Stimulated activated CD4-positive, alpha-beta T cell treated with anti-CD3 and anti-CD28 coated beads, Interleukin-2, amount 100 ng/mL, for 48 hours (primary cell): ENCODE measurements at regions not wholly inside any gene's neighbourhood (a gene's known extent, or its start where the extent isn't known, plus 50 kb on each side); places are given as distances from the start of the nearest gene placed in this dataset.
"Not testable (repeated sequence)": the region's sequence is repeated elsewhere in the genome, so short reads cannot be mapped to it uniquely, and the experiment has no call there.

Experiments used
- DNase-seq, 2 donors: peaks; one replicate each; pipeline ENCODE4 v3.0.0-alpha.2; 2020

DNA sequence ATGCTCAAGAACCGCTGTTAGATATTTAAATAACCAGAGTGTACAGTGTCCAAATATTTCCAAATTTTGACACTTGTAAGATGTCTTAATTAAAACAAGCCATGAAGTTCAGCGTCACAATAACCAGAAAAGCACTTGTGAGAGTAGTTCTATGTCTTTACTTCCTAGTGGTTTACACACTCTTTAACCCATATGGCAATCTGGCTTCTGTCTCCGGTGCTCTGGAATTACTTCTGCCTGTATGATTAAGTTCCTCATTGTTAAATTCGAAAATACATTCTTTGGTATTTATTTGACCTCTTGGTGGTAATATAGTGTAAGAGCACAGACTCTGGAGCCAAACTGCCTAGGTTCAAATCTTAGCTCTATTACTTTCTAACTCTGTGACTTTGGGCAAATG lies 89.9 kb upstream of the NOTCH2NLA start:
- not testable (repeated sequence) for DNase-seq

DNA sequence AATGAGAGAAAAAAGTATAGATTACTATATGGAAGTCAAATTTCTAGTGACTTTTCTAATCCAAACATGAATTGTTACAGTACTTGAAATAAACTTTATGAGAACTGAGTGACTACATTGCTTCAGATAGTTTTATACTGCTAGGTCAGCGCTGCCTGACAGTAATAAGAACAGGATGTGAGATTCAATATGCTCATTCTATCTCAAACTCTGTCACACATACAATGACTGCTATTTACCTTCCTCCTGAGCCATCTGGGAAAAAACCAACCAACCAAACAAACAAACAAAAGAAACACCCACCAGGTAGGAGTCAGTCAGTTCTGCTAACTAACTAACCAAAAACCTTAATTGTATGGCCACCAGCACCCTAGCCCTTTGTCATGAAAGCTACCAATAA lies 89.0 kb upstream of the NOTCH2NLA start:
- not testable (repeated sequence) for DNase-seq

DNA sequence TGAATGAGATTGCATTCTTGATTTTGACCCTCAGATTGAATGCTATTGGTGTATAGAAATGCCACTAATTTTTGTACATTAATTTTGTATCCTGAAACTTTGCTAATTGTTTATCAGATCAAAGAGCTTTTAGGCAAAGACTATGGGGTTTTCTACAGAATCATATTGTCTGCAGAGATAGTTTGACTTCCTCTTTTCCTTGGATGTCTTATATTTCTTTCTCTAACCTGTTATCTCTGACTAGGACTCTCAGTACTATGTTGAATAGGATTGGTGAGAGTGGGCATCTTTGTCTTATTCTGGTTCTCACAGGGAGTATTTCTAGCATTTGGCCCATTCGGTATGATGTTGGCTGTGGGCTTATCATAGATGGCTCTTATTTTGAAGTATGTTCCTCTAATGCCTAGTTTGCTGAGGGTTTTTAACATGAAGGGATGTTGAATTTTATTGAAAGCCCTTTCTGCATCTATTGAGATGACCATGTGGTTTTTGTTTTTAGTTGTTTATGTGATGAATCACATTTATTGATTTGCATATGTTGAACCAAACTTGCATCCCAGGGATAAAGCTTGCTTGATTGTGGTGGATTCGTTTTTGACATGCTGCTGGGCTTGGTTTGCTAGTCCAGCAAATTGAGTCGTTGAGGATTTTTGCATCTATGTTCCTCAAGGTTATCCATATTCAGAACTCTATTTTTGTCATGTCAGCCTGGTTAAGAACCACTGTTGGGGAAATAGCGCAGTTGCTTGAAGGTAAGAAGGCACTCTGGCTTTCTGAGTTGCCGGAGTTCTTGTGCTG lies 85.8 kb upstream of the NOTCH2NLA start:
- not testable (repeated sequence) for DNase-seq

DNA sequence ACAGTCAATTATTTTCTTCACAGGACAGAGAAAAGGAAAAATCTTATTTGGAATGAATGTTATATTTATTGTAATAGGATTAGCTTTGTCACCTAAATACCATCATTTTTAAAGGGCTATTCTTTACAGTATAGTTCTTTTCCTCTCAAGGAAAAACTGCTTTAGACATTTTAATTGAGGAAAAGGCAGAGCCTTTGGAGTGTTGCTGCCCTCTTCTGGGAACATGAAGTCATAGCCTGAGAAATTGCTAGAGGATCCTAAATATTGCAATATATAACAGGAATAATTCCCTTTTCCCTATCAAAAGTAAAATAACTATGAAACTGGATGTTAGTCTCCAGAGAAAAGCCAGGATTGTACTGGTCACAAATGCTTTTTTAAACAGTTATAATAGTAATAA lies 81.8 kb upstream of the NOTCH2NLA start:
- DNase-seq = not testable (repeated sequence)

DNA sequence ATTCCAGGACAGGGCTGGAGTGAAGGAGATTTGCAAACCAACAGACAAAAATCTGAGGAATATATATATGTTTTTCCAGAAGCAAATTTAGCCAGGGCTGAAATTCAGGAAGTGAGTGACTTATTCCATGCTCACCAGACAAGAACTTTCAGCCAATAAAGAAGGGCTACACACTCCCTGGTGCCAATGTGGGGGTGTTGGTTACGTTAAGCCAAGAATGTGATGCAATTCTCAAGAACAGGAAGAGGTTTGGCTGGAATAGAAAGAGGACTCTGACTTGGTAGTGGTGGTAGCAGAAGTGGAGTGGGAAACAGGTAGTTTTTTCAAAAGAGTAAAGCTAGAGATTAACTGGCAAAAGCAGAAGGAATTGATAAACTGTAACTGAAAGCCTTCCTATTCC lies 80.6 kb upstream of the NOTCH2NLA start:
- not testable (repeated sequence) for DNase-seq

DNA sequence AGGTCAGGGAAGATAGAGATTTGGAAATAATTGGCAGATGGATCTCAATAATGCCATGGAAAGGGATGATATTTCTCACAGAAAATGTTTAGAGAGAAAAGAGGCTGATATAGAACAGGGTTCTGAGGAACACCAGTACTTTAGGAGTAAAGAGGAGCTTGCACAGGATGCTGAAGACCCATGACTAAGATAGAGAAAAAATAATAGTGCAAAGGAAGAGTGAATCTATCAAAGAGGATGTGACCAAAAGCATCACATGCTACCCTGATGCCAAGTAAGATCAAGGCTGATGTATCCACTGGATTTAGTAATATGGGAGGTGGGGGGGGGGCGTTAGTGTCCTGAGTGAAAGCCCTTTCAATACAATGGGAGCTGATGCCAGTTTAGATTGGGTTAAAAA lies 80.1 kb upstream of the NOTCH2NLA start:
- DNase-seq = not testable (repeated sequence)

DNA sequence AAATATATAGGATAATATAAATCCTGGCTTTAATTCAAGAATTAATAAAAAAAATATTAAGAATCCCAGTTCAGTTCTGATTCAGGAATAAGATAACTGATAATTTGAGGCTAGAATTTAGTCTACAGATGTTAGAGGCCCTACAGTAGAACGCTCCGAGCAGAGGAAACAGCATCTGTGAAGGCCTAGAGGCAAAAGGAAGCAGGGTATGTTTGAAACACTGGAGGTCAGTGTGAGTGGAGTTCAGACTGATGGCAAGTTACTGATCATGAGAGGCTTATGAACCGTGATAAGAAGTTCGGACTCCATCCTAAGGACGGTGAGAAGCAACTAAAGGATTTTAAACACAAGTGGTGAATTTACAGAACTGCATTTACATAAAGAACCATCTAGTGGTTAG lies 79.3 kb upstream of the NOTCH2NLA start:
- DNase-seq = not testable (repeated sequence)

DNA sequence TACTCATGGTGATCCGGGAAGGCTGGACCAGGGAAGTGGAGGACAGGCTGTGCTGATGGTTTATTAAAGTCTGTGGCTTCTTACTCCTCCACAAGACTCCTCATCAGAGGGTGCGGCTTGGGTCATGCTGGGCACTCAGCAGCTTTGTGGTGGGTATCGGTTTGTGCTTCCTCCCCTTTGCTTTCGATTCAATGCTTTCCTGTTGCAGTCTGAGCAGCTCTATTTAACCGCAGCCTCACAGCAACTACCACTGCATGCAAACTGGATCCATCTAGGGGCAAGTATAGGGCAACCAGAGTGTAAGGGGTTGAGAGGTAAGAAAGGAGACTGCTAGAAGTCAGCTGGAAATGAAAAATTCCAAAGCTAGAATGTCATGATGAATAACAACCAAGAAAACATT lies 78.8 kb upstream of the NOTCH2NLA start:
- not testable (repeated sequence) for DNase-seq

DNA sequence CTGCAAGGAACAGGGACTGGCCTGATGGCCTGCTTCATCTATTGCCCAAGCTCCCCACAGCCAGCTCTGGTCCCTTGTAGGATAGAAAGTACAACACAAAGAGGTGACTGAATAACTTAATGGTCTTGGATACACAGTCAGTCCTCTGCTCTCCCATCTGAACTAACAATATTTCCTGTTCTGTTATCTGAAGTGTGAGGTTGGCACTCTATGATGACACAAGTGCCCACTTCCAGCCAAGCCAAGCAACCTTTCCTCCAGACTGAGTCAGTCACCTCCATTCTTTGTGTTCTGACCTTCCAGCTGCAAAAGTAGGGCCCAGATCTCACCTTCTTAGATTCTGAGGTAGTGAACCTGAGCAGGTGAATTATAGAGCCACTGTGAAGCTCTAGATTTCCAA lies 77.8 kb upstream of the NOTCH2NLA start:
- DNase-seq = not testable (repeated sequence)

DNA sequence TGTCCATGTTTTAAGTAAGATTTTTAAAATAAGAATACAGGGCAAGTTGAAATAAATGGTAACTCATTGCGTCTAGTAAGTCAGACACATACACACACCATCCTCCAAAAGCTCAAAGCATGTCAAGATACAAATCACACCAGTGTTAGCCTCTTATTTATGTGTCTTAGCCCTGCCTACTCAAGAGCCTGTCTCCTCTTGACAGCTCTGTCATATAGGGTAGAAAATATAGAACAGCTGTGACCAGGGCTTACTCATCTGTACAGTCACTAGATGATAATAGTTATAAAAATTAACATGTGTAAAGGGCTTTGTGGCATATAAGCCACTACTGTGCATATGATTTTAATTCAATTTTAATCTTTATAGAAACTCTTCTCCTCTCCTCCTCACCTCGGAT lies 76.6 kb upstream of the NOTCH2NLA start:
- DNase-seq = not testable (repeated sequence)

DNA sequence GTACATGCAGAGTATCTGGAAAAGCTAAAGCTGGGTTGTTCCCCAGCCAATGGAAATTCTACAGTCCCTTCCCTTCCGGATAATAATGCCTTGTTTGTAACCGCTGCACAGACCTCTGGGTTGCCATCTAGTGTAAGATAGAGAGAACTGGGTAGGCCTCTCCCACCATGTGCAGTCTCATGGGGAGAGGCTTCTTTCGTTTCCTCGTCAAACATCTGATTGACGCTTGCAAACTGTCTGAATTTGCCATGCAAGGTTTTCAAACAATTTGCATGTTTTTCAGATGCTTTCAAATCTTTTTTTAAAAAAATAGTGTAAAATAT lies 69.7 kb upstream of the NOTCH2NLA start:
- DNase-seq = not testable (repeated sequence)

DNA sequence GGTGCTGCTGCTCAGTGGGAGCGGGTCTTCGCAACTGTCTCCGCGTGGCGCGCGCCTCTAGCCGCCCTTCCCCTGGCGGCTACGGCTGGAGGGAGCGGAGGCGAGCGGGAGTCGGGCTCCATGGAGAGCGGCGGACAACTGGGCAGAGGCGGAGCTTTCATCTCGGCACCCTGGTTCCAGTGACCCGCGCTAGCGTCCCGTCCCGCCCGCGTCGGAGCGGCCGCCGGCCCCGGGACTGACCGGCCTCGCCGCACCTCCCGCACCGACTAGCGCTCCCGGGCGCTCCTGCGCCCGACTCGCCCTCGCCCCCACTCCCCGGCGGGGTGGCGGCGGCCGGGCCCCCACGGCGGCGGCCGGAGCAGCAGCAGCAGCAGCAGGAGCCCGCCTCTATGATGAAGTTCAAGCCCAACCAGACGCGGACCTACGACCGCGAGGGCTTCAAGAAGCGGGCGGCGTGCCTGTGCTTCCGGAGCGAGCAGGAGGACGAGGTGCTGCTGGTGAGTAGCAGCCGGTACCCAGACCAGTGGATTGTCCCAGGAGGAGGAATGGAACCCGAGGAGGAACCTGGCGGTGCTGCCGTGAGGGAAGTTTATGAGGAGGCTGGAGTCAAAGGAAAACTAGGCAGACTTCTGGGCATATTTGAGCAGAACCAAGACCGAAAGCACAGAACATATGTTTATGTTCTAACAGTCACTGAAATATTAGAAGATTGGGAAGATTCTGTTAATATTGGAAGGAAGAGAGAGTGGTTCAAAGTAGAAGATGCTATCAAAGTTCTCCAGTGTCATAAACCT lies 69.2 kb upstream of the NOTCH2NLA start:
- not testable (repeated sequence) for DNase-seq

DNA sequence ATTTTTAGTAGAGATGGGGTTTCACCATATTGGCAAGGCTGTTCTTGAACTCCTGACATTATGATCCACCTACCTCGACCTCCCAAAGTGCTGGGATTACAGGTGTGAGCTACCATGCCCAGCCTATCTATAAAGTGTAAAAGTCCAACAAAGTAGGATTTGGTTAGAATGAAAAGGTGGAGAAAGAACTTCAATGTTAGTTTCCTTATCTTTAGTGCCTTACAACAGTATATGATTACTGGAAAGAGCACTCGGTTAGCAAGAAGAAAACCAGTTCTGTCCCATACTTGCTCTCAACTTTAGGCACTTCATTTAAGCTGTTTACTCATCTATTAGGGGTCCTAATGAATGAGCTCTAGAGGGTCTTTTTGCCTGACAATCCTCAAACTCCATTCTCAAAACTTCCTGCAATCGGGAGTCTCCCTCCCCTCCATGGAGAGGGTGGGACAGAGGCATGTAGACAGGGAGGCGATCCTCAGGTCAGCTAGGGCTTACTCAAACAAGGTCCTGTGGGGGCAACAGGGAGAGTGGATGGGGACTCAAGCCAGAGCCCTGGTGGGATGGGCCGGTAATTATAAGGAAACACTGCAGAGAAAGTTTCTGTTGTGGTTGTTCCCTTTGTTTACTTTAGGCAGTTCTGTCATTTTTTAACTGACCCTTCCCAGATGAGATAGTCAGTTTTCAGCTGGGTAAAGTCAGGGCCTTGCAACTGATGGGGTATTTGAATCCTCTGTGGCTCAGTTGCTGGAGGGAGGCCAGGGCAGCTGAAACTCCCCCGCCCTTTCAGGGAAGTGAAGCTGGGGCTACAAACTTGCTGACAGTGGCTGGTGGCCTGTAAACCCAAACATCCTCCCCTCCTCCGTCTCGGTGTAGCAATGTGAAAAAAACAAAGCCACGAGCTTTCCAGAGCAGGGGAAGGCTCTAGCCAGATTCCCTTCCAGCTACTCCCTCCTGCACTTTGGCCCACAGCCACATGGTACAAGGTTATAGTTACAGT lies 64.4 kb upstream of the NOTCH2NLA start:
- not testable (repeated sequence) for DNase-seq

DNA sequence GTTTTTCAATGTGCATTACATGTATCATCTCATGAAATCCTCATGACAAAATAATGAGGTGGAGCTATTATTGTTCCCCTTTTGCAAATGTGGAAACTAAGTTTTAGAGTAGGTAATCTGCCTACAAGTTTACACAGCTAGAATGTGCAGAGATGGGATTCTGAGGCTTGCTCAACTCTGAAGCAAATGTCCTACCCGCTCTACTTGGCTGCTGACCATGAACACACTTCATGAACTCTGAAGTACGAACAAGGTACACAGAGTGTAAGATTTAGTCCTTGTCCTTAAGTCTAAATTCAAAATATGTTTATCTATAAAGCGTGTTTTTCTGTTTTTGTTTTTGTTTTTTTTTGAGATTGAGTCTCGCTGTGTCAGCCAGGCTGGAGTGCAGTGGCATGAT lies 63.6 kb upstream of the NOTCH2NLA start:
- not testable (repeated sequence) for DNase-seq

DNA sequence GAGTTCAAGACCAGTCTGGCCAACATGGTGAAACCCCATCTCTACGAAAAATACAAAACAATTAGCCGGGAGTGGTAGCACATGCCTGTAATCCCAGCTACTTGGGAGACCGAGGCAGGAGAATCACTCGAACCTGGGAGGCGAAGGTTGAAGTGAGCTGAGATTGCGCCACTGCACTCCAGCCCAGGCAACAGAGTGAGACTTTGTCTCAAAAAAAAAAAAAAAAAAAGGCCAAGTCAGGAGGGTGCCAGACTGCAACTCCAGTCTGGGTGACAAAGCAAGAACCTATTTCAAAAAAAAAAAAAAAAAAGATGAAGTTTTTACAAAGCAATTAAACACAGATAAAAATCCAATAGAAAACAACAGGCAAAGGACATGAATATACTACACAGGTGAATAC lies 59.1 kb upstream of the NOTCH2NLA start:
- not testable (repeated sequence) for DNase-seq

DNA sequence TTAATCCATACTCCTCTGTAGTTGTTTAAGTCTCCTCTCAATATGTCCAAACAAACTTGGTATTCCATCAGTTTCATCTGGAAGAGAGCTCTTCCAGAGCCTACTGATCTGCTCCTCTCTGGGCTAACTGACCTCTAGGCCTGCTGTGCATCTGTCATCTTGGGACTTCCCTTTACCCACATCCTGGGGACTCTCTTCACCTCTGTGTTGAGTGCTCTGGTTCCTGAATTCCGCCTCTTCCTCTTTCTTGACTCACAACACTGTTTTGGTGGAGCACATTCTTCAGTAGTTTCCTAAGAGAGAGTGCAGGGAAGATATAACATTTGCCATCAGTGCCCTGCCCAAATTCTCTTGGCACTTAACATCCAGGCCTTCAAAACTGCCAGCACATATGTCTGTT lies 55.9 kb upstream of the NOTCH2NLA start:
- DNase-seq = not testable (repeated sequence)

DNA sequence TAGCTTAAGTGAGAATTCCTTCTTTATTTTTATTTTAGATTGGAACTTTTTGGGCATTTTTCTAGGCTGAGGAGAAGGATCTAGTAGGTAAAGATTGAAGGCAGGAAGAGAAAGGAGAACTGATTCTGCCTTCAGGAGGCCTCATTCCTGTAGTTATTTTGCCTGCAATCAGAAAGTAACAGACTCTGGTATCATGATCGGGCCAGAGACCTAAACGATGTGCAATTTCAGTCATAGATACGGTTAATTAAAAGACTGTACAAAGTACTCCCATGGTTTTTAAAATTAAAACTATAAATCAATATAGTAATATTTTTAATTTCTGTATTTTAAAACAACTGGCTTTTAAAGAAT lies 54.7 kb upstream of the NOTCH2NLA start:
- not testable (repeated sequence) for DNase-seq

DNA sequence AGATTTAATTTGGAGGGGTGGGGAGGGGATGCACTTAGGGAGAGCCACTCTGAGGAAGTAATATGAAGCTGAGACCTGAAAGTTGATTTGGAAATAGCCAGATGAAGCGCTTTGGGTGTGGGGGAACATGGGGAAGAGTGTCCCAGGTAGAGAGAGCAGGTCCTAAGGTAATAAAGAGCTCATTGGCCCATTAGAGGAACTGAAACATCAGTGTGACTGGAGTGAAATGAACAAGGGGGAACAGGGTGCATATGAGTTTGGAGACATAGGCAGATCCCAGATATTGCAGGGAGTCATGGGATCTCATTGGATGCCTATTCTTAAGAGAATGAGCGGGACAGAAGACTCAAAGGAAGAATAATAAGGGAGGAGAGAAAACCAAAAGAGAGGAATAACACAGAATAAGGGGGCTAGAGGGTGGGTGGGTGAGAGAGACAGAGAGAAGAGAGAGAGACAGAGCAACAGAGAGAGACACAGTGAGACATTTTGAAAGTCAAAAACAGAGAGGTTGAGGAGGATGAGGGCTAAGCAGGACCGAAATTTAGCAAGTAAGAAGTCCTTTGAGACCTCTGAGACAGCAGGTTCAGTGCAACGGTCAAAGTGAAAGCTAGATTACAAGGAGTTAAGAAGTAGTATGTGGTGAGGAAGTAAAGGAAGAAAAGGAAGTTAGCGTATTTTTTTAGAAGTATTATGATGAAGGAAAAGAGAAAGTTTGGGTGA lies 54.1 kb upstream of the NOTCH2NLA start:
- not testable (repeated sequence) for DNase-seq

DNA sequence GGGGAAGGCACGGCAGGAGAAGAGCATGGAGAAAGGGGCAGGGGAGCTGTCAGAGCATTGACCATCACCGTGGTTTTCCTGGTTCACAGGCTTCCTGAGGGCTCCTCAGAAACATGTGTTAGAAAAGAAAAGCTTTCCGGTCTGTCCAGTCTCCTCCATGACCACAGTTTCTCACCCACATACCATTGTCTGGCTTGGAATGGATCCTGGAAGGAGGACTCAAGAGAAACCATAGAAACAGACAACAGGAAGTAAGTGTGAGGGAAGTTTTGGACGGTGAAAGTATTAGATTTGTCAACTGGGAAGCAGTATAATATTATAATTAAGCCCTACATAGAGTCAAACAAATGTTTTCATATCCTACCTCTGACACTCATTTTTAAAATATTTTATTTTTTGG lies 52.7 kb upstream of the NOTCH2NLA start:
- DNase-seq = not testable (repeated sequence)

DNA sequence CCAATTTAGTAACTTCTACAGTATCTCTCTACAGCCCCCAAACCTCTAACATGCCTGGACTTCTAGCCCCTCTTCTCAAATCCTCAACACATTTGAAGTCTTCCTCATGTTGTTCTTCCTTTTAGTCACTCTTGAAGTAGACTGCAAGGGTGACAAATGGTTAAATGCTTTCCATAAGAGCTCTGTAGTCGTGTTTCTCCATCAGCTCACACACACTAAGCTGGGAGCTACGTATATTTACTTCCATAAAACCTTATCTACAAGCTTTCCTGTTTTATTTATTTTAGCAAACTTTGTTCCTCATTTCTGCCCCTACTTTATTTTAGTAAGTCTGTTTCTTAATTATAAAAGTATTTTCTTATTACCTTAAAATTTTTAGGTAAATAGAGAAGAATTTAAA lies 49.9 kb upstream of the NOTCH2NLA start:
- DNase-seq = not testable (repeated sequence)
